ENCODE measurements at regions not wholly inside any gene's neighbourhood (a gene's known extent, or its start where the extent isn't known, plus 50 kb on each side); places are given as distances from the start of the nearest gene placed in this dataset.

DNA sequence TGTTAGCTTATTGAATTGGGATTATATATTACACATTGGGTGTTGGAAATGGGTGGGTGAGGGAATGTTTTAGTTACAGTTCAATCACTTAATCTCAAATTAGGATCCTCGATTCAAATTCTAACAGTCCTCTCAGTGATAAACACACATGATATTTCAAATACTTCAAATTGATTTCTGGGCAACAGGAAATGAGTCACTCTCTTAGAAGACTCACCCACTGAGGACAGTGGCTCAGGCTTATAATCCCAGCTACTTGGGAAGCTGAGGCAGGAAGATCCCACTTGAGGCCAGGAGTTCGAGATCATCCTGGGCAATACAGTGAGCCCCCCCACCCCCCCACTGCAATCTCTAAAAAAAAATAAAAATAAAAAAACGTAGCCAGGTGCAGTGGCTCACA lies 435.3 kb downstream of the KLF12 start:
- no peak for DNase-seq

DNA sequence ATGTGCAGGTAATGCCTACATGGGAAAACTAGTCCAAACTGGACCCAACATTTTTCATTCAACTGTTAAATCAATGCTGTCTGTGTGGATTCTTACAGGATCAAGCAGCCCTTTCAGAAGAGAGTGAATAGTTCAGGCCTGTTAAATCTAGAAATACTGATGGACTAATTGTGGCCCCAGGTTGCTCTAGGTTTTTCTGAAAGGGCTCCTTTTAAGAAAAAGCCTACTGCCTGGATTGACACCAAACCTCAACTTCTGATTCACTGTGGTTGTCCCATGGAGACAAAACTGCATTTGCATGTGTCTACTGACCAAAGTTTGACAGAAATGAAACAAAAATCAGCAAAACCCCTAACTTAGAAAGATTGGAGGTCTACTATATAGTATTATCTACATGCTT lies 437.0 kb downstream of the KLF12 start:
- DNase-seq, result no peak

DNA sequence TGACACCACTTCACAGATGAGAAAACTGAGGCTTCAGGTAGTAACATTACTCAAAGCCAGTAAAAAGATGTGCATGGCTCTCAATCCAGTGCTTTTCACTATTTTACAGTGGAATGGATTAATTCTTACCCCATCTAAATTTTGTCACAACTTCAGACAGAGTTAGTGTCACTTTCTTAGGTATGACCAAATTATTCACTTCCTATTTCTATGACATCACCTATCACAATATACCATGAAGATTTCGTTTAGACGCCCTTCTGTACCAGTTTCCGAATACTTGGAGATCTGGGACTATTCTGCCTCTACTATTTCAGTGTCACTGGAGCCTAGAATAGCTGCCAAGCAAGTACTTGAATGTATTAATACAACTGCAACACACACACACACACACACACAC lies 437.5 kb downstream of the KLF12 start:
- DNase-seq, result no peak

DNA sequence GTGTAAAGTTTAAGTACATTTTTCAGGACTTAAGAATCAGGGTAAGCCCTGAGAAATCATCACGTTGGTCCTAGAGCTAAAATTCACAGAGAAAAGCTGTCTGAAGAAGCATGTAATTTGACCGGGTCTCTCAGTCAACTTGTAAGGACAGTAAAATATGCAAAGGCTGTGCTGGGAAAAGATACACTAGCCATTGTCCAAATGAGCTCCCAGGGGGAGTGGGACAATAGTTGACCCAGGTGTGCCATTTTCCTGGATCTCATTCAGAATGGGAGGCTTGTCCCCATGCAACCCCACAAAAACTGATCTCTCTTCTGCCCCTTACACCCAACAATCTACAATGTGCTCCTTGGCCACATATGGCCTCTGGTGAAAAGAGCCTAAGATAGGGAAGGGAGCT lies 437.9 kb downstream of the KLF12 start:
- no peak for DNase-seq

DNA sequence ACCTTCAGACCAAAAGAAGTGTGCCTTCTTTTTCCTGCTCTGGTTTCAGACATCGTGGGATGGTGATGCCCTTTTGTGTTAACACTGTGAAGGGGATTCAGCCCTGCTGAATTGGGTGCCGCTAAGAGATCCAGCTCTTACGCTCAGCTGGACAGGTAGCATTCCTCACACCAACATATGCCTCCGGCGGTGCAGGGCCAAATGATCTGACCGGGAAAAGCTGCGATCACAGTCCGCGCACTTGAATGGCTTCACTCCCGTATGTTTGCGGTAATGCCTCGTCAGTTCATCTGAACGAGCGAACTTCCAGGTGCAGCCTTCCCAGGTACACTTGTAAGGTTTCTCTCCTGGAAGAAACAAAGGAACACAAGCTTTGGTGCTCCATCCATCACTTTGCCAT lies 438.9 kb downstream of the KLF12 start:
- no peak for DNase-seq

DNA sequence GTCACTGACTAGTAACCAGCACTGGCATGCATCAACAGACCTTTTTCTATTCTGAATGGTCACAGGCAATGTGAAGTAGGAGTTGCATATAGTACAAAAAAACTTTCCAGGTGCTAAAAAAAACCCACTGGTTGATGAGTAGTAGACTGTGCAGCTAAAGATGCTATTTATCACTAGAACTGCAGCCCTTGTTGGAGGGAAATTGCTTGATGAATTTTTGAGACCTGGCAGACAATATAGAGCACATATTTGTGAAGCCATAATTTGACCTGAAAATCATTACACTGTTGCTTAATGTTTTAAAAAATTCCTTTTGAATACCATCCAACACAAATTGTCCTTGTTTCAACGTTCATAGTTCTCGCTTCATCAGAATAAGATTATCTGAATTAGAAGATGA lies 441.0 kb downstream of the KLF12 start:
- DNase-seq, result no peak

DNA sequence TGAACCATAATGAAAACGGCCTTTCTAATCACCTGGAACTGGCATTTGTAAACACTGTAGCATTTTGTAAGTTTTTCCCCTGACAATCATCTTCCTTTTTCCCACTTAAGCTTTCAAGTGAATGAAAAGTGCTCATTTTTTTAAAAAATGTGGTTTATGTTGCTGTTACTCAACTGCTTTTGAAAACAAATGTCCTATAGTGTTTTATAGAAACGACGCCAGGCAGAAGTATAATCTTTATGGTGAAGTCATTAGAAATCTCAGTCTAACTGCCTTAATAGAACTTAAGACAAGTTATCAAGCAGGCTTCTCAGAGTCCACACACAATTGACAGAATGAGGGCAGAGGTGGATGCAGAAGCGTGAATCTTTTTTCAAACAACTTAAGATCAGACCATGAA lies 442.3 kb downstream of the KLF12 start:
- no peak for DNase-seq

DNA sequence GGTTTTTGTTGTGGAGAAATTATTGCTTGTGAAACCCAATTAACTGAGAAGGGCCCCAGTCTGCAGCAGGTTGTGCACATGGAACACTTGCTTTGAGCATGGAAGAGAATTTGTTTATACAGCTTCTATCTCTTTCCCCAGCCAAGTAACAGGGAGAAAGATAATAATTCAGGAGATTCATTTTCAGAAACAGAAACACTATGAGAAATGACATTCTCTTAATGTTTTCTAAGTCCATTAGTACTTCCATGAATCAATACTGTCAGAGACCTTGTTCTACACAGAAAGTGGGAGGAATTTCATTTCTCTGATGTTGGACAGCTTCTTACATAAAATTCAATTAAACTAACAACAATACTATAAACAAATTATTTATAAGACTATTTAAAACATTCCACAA lies 446.3 kb downstream of the KLF12 start:
- no peak for DNase-seq

DNA sequence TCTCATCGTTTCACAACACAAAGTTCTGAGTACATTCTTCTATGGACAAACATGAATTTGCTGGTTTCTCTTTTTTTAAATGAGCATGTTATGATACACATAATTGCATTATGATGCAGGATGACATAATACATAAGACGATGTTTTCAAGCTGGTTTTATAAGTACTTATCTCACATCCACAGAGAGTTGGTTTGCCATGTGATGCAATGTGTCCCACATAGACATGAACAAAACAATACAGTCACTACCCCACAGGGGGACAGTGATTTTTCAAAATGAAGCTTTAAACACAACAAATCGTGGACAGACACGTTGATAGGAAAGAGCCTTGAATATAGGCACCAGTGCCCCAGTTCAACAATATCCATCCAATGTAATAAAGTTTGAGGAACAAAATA lies 447.1 kb downstream of the KLF12 start:
- no peak for DNase-seq

DNA sequence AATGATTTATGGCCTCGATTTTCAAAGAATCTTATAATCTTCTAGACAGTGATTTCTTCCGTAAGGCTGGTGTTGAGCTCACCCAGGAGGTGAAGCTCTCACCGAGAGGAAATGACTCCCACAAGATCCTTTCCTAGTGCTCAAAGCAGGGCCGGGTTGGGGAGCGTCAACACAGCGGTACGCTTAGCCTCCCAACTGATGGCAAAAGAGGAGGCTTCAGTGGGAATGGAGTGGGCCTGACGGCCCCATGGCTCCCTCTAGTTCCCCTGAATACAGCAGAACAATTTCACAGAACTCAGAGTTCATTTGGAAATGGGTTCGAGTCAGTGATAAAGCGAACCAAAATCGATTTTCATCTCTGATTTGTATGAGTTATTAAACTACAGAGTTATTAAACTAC lies 449.5 kb downstream of the KLF12 start:
- DNase-seq, result no peak

DNA sequence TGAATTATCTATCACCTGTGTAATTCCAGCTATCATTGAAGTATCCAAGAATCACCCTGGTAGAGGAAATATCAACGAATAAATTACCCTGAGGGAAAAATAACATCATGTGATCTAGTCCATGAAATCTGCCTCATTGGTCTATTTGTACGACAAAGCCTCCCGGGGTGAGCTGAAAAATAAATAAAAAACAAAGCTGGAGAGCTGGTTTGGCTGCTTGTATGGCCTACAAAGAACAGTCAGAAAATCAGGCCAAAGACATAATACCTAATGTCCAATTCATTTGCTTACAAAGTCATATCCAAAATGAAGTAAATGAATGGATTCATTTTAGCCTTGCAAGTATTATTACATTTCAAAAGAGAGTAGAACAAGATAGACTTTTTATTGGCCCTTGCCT lies 449.9 kb downstream of the KLF12 start:
- no peak for DNase-seq

DNA sequence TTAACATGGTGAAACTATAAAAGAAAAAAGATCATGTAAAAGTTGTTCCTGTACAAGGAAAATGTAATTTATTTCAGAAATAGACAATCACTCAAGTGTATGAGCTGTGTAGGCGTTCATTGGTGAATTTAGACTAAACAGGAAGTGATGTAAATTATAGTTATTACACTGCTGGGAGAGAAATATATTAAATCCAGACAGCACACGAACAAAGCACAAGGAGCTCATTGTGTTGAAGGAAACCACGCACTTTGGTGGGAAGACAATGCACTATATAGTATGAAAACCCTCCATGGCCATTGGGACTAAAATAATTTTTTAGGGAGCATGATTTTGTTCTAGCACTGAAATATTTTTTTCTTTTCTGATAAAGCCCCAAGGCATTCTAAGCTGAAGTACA lies 450.5 kb downstream of the KLF12 start:
- no peak for DNase-seq

DNA sequence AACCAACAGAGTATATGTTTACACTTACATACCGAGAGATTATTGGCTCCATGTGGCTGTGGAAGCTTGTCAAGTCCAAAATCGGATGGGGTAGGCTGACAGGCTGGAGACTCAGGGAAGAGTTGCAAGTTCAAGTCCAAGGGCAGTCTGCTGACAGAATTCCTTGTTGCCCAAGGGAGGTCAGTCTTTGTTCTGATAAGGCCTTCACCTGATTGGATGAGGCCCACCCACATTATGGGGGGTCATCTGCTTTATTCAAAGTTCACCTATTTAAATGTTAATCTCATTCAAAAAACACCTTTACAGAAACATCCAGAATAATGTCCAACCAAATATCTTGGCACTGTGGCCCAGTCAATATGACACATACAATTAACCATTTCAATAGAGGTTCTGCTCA lies 452.4 kb downstream of the KLF12 start:
- no peak for DNase-seq

DNA sequence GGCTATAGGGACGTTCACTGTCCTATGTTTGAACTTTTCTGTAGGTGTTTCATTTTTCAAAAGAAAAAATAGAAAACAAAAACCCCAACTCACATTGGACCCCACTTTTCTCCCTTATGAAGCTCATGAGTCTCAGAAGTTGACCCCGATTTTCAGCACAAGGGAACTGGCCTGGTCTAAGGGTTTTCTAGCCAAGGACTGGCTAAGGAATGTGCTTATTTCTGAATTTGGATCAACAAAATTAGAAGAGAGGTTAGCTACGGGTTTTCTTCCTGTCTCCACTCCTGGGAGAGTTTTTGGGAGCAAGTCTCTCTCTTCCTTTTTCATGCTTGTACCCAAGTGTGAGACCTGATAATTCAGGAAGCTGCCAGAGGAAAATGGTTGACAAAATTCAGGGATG lies 453.2 kb downstream of the KLF12 start:
- DNase-seq, result no peak

DNA sequence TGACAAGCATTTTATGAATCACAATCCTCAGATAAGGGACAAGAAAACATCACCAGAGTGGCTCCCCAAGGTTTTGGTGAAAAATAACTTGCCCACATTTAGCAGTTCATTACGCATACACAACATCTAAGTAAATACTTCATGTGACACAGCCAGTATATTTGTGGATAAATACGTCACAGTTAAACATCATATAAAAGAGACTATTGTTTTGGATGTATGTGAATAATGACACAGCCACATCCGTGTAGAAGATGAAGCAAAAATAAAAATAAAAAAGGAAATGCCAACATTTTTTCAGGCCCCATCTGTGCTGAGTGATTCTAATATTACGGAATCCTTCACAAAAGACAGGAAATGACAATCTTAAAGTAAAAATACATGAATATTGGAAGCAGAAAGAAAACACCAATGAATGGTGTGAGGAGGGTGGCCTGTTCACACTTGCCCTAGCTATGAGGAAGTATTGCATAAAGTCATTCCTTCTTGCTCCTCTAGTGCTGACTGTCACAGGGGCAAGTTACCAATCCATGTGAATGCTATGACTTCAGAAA lies 457.1 kb downstream of the KLF12 start:
- no peak for DNase-seq

DNA sequence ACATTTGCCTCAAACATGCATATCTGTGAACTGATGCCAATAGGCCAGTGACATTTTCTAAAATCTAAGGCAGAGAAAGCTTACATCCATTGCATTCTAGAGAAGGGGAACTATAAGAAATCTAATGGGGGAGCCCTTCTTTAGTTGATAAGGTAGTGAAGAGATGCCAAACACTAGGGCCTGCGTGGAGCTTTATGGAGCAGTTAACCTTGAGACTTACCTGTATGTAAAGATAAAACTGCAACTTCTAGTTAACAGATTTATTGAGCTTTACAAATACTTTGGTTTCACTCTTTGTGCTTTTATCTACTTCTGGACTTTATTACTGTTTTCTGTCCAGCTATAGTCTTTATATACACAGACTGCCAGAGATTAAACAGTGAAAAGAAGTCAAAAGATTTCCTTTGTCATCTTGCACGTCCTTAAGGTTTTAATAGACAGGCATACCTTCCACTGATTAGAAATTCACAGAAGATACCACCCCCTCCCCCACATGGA lies 457.6 kb downstream of the KLF12 start:
- no peak for DNase-seq

DNA sequence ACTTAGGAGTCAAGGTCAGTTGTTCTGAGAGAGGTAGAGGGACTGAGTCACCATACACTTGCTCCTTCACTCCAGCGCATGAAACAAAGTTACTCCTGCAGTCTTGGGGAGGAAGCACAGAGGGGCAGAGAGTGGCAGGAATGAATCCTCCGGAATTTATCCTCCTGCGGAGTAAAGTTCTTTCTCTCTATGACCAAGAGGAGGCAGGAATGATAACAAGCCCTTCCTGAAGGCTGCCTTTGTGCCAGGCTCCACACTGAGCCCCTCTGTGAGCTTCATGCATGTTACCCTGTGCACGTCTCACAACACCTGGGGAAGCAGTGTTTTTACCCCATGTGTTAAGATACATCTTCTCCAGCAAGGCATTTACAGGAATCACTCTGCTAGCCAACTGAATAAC lies 458.4 kb downstream of the KLF12 start:
- no peak for DNase-seq

DNA sequence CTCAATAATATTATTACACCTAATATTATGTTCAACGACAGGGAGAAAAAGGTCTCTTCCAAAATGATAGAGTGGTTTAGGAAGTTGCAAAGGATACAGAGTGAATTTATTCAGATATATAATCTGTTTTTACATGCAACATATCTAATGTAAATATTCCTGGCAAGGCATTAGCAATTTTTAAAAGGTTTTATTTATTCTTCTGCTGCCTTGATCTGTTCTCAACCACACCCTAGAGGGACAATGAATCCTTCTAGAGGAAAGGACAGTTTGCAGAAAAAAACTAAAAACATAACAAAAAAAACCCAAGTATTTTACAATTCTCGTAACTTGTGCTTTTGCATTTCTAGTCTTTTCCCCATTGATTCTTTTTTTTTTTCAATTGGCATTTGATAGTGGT lies 459.6 kb downstream of the KLF12 start:
- DNase-seq, result no peak

DNA sequence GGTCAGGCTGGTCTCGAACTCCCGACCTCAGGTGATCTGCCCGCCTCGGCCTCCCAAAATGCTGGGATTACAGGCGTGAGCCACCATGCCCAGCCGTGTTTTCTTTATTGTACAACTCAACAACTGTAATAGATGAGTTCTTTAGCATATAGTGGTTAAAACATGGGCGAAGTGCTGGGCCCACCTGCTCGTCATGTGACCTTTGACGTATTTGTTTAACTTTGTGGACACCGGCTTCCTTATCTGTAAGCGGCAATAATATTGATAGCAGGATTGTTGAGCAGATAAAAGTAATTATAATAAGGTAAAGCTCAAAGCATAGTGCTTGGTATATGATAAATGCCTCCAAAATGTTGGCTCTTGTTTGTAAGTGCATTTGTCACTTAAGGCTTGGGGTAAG lies 460.3 kb downstream of the KLF12 start:
- DNase-seq, result no peak

DNA sequence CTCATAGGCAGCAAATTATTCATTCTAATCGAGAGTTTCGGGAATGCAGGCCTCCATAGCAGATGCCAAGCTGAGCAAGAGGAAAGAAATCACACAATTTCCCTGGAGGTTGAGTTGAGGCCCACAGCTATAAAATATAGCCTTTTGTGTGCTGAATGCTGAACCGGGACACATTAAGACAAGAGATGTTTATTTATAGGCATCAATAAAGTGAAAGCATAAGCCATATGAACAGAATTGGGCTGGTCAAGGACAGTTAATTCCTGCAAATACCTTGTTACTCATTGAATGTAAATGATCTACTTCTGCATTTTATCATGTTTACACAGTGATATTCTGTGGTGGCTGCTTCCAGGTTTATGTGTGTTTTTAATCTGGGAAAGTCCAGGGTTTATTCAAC lies 461.7 kb downstream of the KLF12 start:
- no peak for DNase-seq

DNA sequence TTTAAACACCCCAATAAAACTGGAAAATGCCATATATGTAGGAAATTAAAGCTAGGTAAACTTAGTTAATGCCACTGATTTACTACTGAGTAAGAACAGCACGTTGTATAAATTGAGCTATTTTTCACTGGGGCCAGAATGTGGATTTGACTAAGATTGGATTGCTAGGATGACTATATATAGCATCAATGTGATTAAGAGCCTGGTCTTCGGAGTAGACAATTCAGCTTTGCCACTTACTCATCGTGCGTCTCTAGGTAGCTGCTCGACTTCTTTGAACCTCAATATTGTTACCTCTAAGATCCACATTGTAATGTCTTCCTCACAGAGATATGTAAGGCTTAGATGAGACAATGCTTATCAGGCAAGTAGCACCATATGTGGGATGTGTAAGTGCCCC lies 462.5 kb downstream of the KLF12 start:
- no peak for DNase-seq

DNA sequence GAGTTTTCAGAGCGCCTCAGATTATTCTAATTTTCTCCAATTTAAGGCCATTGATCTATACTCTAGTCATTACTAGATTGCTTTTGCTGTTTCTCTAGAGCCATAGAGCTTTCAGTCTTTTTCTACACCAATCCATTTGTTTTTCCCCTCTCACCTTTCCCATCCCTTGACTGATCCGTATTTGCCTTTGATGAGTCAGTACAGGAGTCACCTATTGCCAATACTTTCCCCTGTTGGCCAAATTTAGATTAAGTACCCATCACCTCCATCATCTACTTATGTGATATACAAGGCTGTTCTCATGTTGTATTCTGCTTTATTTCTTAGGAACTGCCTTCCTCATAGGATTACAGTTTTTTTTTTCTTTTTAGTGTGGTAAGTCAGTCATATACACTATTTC lies 463.2 kb downstream of the KLF12 start:
- DNase-seq, result no peak

DNA sequence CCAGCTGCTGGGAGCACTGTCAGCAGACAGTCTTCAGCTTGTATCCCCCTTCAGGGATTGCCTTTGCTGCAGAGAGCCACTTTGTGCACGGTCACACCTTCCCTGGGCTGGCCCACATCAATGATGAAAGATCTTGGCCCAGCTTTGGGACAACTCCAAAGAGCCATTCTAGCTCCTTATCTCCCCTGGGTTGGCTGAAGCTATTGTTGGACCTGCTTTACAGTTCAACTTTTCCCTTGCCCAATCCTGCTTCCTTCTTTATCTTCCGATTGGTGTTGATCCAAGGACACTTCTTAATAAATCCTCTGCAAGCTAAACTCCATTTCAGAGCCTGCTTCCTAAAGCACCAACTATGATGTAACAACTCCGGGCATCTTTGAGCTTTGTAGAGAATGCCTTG lies 466.4 kb downstream of the KLF12 start:
- no peak for DNase-seq

DNA sequence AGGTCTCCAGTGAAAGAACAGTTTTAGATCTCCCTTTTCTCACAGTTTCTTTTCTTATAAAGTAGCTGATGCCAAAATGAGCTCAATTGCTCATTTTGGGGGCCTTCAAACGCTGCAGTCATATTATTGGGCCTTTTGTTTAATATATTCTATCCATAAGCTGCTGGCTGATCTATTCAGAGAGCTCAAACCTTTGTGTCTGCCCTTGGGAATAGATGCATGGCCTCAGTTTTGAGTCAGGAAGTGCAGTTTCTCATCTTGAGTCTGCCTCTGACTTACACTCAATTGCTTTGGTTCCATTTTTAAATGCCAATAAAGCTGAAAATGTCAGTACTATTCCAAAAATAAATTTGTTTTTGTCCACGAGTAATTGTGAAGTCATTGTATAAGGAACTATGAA lies 468.9 kb downstream of the KLF12 start:
- no peak for DNase-seq

DNA sequence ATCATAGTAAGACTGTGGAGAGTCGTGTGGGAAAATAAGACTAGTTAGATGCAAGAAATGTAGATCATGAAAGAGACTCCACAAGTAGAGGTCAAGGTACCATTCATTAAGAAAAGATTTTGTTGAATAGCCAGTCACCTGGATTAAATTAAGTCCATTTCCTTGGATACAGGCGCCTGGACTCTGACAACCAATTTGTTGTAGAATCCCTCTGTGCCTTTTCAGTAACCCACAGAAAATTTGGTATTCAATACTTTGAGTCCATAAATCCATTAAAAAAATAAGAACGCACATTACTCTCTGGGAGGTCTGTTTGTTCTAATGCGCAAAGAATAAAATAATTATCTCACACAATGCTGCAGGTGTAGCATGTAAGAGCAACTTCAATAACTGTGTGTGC lies 469.4 kb downstream of the KLF12 start:
- DNase-seq, result no peak

DNA sequence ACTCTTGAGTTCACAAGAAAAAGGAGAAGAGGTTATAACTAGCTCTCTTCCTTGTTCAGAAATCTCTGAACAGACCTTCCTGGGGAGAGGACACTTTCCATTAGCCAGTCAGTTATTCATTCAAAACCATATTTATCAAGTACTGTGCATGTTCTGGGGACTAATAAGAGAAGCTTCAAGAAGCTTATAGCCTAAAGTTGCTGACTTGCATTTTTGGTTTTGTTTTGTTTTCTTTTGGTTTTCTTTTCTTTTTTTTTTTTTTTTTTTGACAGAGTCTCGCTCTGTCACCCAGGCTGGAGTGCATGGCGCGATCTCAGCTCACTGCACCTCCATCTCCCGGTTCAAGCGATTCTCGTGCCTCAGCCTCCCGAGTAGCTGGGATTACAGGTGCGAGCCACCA lies 471.4 kb downstream of the KLF12 start:
- DNase-seq, result no peak
